ENCODE measurements at regions not wholly inside any gene's neighbourhood (a gene's known extent, or its start where the extent isn't known, plus 50 kb on each side); places are given as distances from the start of the nearest gene placed in this dataset.

- no peak for DNase-seq (ENCODE audit: low read depth in 2 of 2)
These were observed 138.6 kb downstream of the C5orf15 start for GRCh38 chr5:133829786-133830185.

- DNase-seq (ENCODE audit: low read depth in 2 of 2), result no peak
These were observed 139.7 kb downstream of the C5orf15 start for GRCh38 chr5:133828722-133829121.

GRCh38 chr5:133827830-133828229 is 140.6 kb downstream of the C5orf15 start:
- no peak for DNase-seq (ENCODE audit: low read depth in 2 of 2)

GRCh38 chr5:133827011-133827410 is 141.4 kb downstream of the C5orf15 start:
- DNase-seq (ENCODE audit: low read depth in 2 of 2), result no peak

GRCh38 chr5:133825631-133826289 is 142.7 kb downstream of the C5orf15 start:
- peak in 1 of 2 donors; percentile 8 for DNase-seq (ENCODE audit: low read depth in 2 of 2)

- no peak for DNase-seq (ENCODE audit: low read depth in 2 of 2)
These were observed 143.7 kb downstream of the C5orf15 start for GRCh38 chr5:133824661-133825254.

- no peak for DNase-seq (ENCODE audit: low read depth in 2 of 2)
These were observed 146.5 kb downstream of the C5orf15 start for GRCh38 chr5:133821889-133822288.

GRCh38 chr5:133821311-133821741 is 147.1 kb downstream of the C5orf15 start:
- DNase-seq (ENCODE audit: low read depth in 2 of 2), result no peak

GRCh38 chr5:133820507-133820906 is 147.9 kb downstream of the C5orf15 start:
- no peak for DNase-seq (ENCODE audit: low read depth in 2 of 2)

- no peak for DNase-seq (ENCODE audit: low read depth in 2 of 2)
These were observed 148.4 kb downstream of the C5orf15 start for GRCh38 chr5:133819977-133820471.

GRCh38 chr5:133818869-133819600 is 149.4 kb downstream of the C5orf15 start:
- no peak for DNase-seq (ENCODE audit: low read depth in 2 of 2)

GRCh38 chr5:133818031-133818431 is 150.4 kb downstream of the C5orf15 start:
- no peak for DNase-seq (ENCODE audit: low read depth in 2 of 2)

- DNase-seq (ENCODE audit: low read depth in 2 of 2), result no peak
These were observed 151.0 kb downstream of the C5orf15 start for GRCh38 chr5:133817456-133817855.

- DNase-seq (ENCODE audit: low read depth in 2 of 2), result no peak
These were observed 151.6 kb downstream of the C5orf15 start for GRCh38 chr5:133816791-133817190.

GRCh38 chr5:133814152-133814551 is 154.3 kb downstream of the C5orf15 start:
- no peak for DNase-seq (ENCODE audit: low read depth in 2 of 2)

GRCh38 chr5:133811168-133811567 is 157.3 kb downstream of the C5orf15 start:
- DNase-seq (ENCODE audit: low read depth in 2 of 2), result no peak

GRCh38 chr5:133809801-133810200 is 158.6 kb downstream of the C5orf15 start:
- DNase-seq (ENCODE audit: low read depth in 2 of 2), result no peak

GRCh38 chr5:133807348-133807747 is 161.1 kb downstream of the C5orf15 start:
- no peak for DNase-seq (ENCODE audit: low read depth in 2 of 2)

- DNase-seq (ENCODE audit: low read depth in 2 of 2), result no peak
These were observed 161.6 kb downstream of the C5orf15 start for GRCh38 chr5:133806847-133807246.

GRCh38 chr5:133801955-133802751 is 166.3 kb downstream of the C5orf15 start:
- DNase-seq (ENCODE audit: low read depth in 2 of 2), result no peak

- DNase-seq (ENCODE audit: low read depth in 2 of 2), result no peak
These were observed 167.0 kb downstream of the C5orf15 start for GRCh38 chr5:133801431-133801830.

All from stimulated activated CD8-positive, alpha-beta memory T cell treated with anti-CD3 and anti-CD28 coated beads, Interleukin-7, amount 100 ng/mL, for 1 hour (primary cell).